Activated CD4-positive, alpha-beta T cell treated with anti-CD3 and anti-CD28 coated beads for 36 hours (primary cell): ENCODE measurements at regions not wholly inside any gene's neighbourhood (a gene's known extent, or its start where the extent isn't known, plus 50 kb on each side); places are given as distances from the start of the nearest gene placed in this dataset.

ENCODE experiments used
- ATAC-seq: fragments of 200-7000 bp; cut with Tn5 transposase; one replicate; pipeline ENCODE4 v1.10.0; 2021; ENCODE audit warnings: mild to moderate bottlenecking, moderate library complexity
- CTCF ChIA-PET: fragments of 350-600 bp; sonication (Branson Sonifier 250); formaldehyde crosslinking; loops from one replicate; lab custom pipeline; 2021; ENCODE audit warnings: antibody characterized with exemption; lab: Charles Lee
- POLR2A ChIA-PET: fragments of 350-600 bp; sonication (Branson Sonifier 250); formaldehyde crosslinking; loops from one replicate; lab custom pipeline; 2021; ENCODE audit warnings: antibody characterized with exemption, inconsistent platforms; lab: Charles Lee
- DNase-seq: peaks from one replicate; pipeline ENCODE4 v3.0.0-alpha.2; 2020
- H3K27ac Mint-ChIP-seq: one replicate; pipeline ENCODE4 v1.8.0; 2021; ENCODE audit warnings: mixed read lengths
- H3K27me3 Mint-ChIP-seq: one replicate; pipeline ENCODE4 v1.8.0; 2021; ENCODE audit warnings: mixed read lengths
- H3K36me3 Mint-ChIP-seq: one replicate; pipeline ENCODE4 v1.8.0; 2021; ENCODE audit warnings: low read depth, mixed read lengths
- H3K4me1 Mint-ChIP-seq: one replicate; pipeline ENCODE4 v1.8.0; 2021; ENCODE audit warnings: mixed read lengths
- H3K4me3 Mint-ChIP-seq: one replicate; pipeline ENCODE4 v1.8.0; 2021; ENCODE audit warnings: mild to moderate bottlenecking, moderate library complexity, mixed read lengths
- H3K9me3 Mint-ChIP-seq: one replicate; pipeline ENCODE4 v1.8.0; 2021; ENCODE audit warnings: low read depth, mixed read lengths
- intact Hi-C, 2 experiments: fragments of 100-400 bp; cut with DNase I in 1 of 2; cut with micrococcal nuclease in 1 of 2; formaldehyde crosslinking; loops; one replicate each; pipeline versions ENCODE4 v1.14.2 to v1.15.1; 2022 to 2024; cut with DNase I, micrococcal nuclease

DNA sequence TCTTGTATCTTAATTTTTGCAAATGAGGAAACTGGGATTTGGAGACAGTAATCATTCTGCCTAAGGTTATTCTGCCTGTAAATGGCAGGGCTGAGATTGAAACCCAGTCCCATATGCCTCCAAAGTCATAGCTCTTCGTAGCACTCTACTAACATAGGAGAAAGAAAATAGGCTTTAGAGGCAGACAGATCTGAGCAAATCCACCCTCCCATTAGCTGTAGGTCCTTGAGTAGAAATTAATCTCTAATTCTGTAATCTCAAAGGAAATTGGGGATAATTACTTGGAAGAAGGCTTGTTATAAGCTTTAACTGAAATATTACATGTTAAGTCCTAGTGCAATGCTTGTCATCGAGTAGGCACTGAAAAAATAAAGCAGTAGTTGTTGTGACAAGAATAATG is 252.1 kb upstream of the PEX5L start:
- Mint-ChIP-seq H3K4me3 (no peak overlapping the region), H3K27ac (no peak overlapping the region), H3K4me1 (no peaks in the 10 kb centered on the region), H3K9me3 (no peaks in the 10 kb centered on the region), H3K36me3 (no peaks in the 10 kb centered on the region), H3K27me3 (peaks cover 2% of the 10 kb centered on the region)
- POLR2A ChIA-PET, result no interaction called here
- ATAC-seq, result no peak
- intact Hi-C loops, result no loop called here
- DNase-seq, result no peak
- CTCF ChIA-PET, result no interaction called here

DNA sequence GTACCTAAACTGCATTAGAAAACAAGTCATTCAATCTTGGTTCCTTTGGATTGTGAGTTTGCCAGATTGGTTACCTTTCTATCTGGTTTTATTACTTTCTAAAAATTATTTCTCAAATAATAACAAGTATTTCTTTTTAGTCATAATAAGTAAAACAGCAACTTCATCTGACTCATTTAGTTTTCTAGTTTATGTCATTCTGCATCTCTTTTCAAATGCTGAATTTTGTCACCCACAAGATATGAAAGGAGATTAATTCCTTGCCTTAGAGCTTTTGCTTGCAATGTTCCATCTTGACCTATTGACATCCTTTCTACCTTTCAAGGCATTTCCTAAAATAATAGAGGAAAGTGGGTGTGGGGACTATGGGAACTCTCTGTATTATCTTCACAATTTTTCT is 253.6 kb upstream of the PEX5L start:
- POLR2A ChIA-PET, result no interaction called here
- intact Hi-C loops, result no loop called here
- Mint-ChIP-seq H3K36me3 (no peaks in the 10 kb centered on the region), H3K9me3 (no peaks in the 10 kb centered on the region), H3K27me3 (peaks cover 2% of the 10 kb centered on the region), H3K4me1 (no peaks in the 10 kb centered on the region), H3K4me3 (no peak overlapping the region), H3K27ac (no peak overlapping the region)
- ATAC-seq, result no peak
- DNase-seq, result no peak
- CTCF ChIA-PET, result no interaction called here

DNA sequence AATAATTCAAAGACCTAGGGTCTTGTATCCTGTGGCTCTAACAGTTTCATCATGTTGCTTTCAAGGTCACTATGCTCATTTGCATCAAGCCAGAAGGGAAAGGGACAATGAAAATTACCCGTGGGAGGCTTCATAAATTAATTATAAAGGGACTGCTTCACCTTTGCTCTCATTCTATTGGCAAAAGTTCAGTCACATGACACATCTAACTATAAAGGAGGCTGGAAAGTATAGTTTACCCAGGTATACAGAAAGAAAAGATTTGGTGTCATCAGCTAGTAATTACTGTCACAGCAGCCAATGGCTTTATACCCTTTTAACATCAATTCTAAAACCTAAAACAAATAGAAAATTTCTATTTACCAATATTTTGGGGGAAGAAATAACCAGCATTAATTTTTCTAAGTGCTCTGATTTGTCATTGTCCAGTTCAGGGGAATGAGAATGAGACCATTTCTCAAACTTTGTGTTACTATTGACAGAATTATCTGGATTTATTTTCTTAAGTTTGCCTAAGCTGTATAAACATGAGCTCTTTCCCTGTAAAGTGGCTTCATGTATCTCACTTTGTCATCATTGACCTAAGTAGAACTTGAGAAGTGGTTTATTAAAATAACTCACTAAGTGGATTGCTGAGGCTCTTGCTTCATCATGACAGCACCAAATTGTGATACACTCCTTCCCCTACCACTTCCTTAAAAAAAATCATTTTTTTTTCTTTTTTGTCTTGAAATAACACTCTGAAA is 257.7 kb upstream of the PEX5L start:
- ATAC-seq (no peak), DNase-seq (no peak)
- Mint-ChIP-seq H3K36me3 (no peaks in the 10 kb centered on the region), H3K4me3 (no peak overlapping the region), H3K4me1 (no peaks in the 10 kb centered on the region), H3K27me3 (no peaks in the 10 kb centered on the region), H3K27ac (no peak overlapping the region), H3K9me3 (no peaks in the 10 kb centered on the region)
- ChIA-PET CTCF (no interaction called here), POLR2A (no interaction called here)
- intact Hi-C loops, result no loop called here

DNA sequence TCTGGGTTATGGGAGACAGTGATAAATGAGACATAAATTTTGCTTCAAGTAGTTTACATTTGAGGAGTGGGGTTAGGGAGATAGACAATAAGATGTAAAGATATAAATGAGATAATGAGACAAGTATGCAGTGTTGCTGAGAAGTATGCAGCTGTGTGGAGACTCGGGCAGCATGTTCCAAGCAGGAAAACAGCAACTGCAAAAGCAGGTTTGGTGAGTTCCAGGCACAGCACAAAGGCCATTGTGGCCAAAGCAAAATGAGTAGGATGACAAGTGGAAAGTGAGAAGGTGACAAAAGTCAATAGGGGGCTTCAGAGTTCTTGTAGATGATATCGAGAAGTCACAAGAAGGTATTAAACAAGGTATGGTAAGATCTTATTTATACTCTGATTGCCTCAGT is 259.1 kb upstream of the PEX5L start:
- intact Hi-C loops, result no loop called here
- no peak for ATAC-seq
- Mint-ChIP-seq H3K9me3 (no peaks in the 10 kb centered on the region), H3K4me1 (no peaks in the 10 kb centered on the region), H3K27ac (no peak overlapping the region), H3K4me3 (no peak overlapping the region), H3K27me3 (no peaks in the 10 kb centered on the region), H3K36me3 (no peaks in the 10 kb centered on the region)
- DNase-seq, result no peak
- POLR2A ChIA-PET, result no interaction called here
- CTCF ChIA-PET, result no interaction called here

GRCh38 chr3:180296971-180297370 is 260.2 kb upstream of the PEX5L start:
- Mint-ChIP-seq H3K9me3 (no peaks in the 10 kb centered on the region), H3K27me3 (no peaks in the 10 kb centered on the region), H3K27ac (no peak overlapping the region), H3K36me3 (no peaks in the 10 kb centered on the region), H3K4me3 (no peak overlapping the region), H3K4me1 (no peaks in the 10 kb centered on the region)
- POLR2A ChIA-PET, result no interaction called here
- intact Hi-C loops, result no loop called here
- CTCF ChIA-PET, result no interaction called here
- DNase-seq (no peak), ATAC-seq (no peak)

GRCh38 chr3:180306155-180306554 is 269.4 kb upstream of the PEX5L start:
- peaks cover 3% of the 10 kb centered on the region for H3K27me3 Mint-ChIP-seq
- CTCF ChIA-PET, result no interaction called here
- intact Hi-C loops, result no loop called here
- H3K36me3 Mint-ChIP-seq, result no peaks in the 10 kb centered on the region
- H3K4me1 Mint-ChIP-seq, result no peaks in the 10 kb centered on the region
- H3K9me3 Mint-ChIP-seq, result no peaks in the 10 kb centered on the region
- no peak for DNase-seq
- POLR2A ChIA-PET, result no interaction called here
- no peak overlapping the region for H3K4me3 Mint-ChIP-seq
- H3K27ac Mint-ChIP-seq, result no peak overlapping the region
- ATAC-seq, result no peak

DNA sequence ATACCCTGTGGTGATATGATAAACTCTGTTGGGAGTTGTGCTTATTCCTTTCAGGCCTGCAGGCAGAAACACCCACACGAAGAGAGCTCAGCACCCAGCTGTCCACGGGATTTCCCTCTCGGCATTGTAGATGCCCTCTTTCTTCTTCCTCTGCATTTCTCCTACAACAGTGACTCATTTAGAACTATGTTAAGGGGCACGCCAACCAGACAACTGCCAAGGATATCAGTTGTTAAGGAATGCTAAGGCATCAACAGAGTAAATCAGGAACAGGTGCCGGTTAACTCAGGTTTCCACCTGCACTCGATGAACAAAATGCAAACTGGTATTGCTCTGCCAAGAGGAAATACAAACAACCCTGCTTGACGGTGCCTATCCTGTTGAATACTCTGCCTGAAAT is 270.0 kb upstream of the PEX5L start:
- intact Hi-C loops, result no loop called here
- Mint-ChIP-seq H3K4me3 (no peak overlapping the region), H3K27ac (no peak overlapping the region), H3K9me3 (no peaks in the 10 kb centered on the region), H3K27me3 (peaks cover 3% of the 10 kb centered on the region), H3K36me3 (no peaks in the 10 kb centered on the region), H3K4me1 (no peaks in the 10 kb centered on the region)
- POLR2A ChIA-PET, result no interaction called here
- ATAC-seq (no peak), DNase-seq (no peak)
- CTCF ChIA-PET, result no interaction called here

- peaks cover 3% of the 10 kb centered on the region for H3K27me3 Mint-ChIP-seq
- ChIA-PET CTCF (no interaction called here), POLR2A (no interaction called here)
- no peak for DNase-seq
- no peaks in the 10 kb centered on the region for H3K9me3 Mint-ChIP-seq
- ATAC-seq, result no peak
- no peak overlapping the region for H3K27ac Mint-ChIP-seq
- H3K4me1 Mint-ChIP-seq, result no peaks in the 10 kb centered on the region
- no peak overlapping the region for H3K4me3 Mint-ChIP-seq
- intact Hi-C loops, result no loop called here
- H3K36me3 Mint-ChIP-seq, result no peaks in the 10 kb centered on the region
Measured at GRCh38 chr3:180311242-180311641, 274.5 kb upstream of the PEX5L start.

- Mint-ChIP-seq H3K27me3 (no peaks in the 10 kb centered on the region), H3K36me3 (no peaks in the 10 kb centered on the region), H3K4me1 (no peaks in the 10 kb centered on the region), H3K9me3 (no peaks in the 10 kb centered on the region), H3K4me3 (no peak overlapping the region), H3K27ac (no peak overlapping the region)
- DNase-seq (no peak), ATAC-seq (no peak)
- intact Hi-C loops, result no loop called here
- POLR2A ChIA-PET, result interaction anchor here (0.6 kb wide), 1 partner anchor 393 kb away, joined by 3 read pairs; no protein-coding TSS in a partner anchor
- CTCF ChIA-PET, result no interaction called here
Measured at GRCh38 chr3:180316321-180316720, 279.6 kb upstream of the PEX5L start.

GRCh38 chr3:180319461-180319860 is 282.5 kb upstream of the TTC14 start:
- no peak overlapping the region for H3K4me3 Mint-ChIP-seq
- no peaks in the 10 kb centered on the region for H3K4me1 Mint-ChIP-seq
- no peak for DNase-seq
- intact Hi-C loops, result no loop called here
- no peak overlapping the region for H3K27ac Mint-ChIP-seq
- ChIA-PET CTCF (no interaction called here), POLR2A (no interaction called here)
- no peaks in the 10 kb centered on the region for H3K9me3 Mint-ChIP-seq
- H3K36me3 Mint-ChIP-seq, result no peaks in the 10 kb centered on the region
- ATAC-seq, result no peak
- no peaks in the 10 kb centered on the region for H3K27me3 Mint-ChIP-seq

DNA sequence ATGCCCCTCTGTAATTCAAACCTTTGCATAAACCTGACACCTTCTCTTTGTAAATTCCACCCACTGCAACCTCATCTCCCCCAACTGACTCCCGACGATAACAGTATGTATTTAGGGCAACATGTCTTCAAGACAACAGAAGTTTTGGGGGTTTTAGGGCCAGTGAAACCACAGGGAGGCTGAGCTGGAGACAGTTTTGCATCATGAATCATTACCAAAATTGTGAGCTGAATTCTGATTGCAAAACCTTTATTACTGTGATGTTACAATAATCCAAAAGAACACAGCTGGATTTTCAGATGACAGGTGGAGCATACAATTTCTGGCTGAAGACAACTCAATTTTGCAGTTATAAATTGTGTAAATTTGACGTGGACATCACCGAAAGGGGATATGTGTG is 281.3 kb upstream of the TTC14 start:
- H3K36me3 Mint-ChIP-seq, result no peaks in the 10 kb centered on the region
- no peaks in the 10 kb centered on the region for H3K4me1 Mint-ChIP-seq
- DNase-seq (no peak), ATAC-seq (no peak)
- ChIA-PET POLR2A (no interaction called here), CTCF (no interaction called here)
- H3K27ac Mint-ChIP-seq, result no peak overlapping the region
- intact Hi-C loops, result no loop called here
- no peak overlapping the region for H3K4me3 Mint-ChIP-seq
- H3K27me3 Mint-ChIP-seq, result no peaks in the 10 kb centered on the region
- no peaks in the 10 kb centered on the region for H3K9me3 Mint-ChIP-seq

GRCh38 chr3:180321534-180321933 is 280.4 kb upstream of the TTC14 start:
- ATAC-seq (no peak), DNase-seq (no peak)
- CTCF ChIA-PET, result no interaction called here
- no peaks in the 10 kb centered on the region for H3K4me1 Mint-ChIP-seq
- intact Hi-C loops, result no loop called here
- no peaks in the 10 kb centered on the region for H3K9me3 Mint-ChIP-seq
- no peak overlapping the region for H3K27ac Mint-ChIP-seq
- no peaks in the 10 kb centered on the region for H3K36me3 Mint-ChIP-seq
- H3K27me3 Mint-ChIP-seq, result no peaks in the 10 kb centered on the region
- POLR2A ChIA-PET, result no interaction called here
- H3K4me3 Mint-ChIP-seq, result no peak overlapping the region

DNA sequence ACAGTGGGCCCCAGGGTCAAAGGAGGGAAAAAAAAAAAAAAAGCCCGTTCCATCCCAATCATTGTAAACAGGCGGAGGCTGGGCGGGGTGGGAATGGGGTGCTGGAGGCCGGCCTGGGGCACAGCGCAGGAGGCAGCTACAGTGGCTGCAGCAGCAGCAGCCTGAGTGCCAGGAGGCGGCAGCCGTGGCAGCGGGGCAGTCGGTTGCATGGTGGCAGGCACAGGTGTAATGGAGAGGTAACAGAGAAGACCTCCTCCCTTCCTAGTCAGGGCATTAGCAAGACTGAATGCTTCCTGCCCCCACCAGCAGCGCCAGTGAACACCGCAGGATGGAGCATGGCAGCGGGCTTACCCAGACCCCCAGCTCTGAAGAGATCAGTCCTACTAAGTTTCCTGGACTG is 279.1 kb upstream of the TTC14 start:
- CTCF ChIA-PET, result no interaction called here
- ATAC-seq, result no peak
- no peaks in the 10 kb centered on the region for H3K36me3 Mint-ChIP-seq
- no peaks in the 10 kb centered on the region for H3K4me1 Mint-ChIP-seq
- intact Hi-C loops, result no loop called here
- H3K27me3 Mint-ChIP-seq, result no peaks in the 10 kb centered on the region
- no peak overlapping the region for H3K4me3 Mint-ChIP-seq
- POLR2A ChIA-PET, result no interaction called here
- no peaks in the 10 kb centered on the region for H3K9me3 Mint-ChIP-seq
- no peak overlapping the region for H3K27ac Mint-ChIP-seq
- no peak for DNase-seq
